COLO829 (cell line): ENCODE measurements at regions not wholly inside any gene's neighbourhood (a gene's known extent, or its start where the extent isn't known, plus 50 kb on each side); places are given as distances from the start of the nearest gene placed in this dataset.

ENCODE experiments used
- DNase-seq: peaks from one replicate; pipeline ENCODE4 v3.0.0; 2012; ENCODE audit warnings: low spot score

GRCh38 chr2:155169317-155169716 lies 470.8 kb downstream of the KCNJ3 start:
- no peak for DNase-seq

DNA sequence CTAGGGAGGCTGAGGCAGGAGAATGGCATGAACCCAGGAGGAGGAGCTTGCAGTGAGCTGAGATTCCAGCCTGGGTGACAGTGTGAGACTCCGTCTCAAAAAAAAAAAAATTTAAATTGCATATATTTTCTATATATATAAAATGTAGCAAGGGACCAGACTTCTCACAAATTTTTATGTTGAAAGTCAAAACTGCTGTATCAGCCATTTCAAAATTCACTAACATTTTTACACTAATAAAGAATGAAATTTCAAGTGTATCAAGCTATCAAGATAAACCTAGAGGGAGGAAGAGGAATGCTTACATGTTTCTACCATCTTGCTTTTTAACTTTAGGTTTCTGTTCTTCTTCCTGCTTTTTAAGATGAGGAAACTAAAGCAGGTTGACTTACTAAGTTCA lies 464.0 kb downstream of the KCNJ3 start:
- DNase-seq = no peak

- DNase-seq = no peak
These were observed 462.8 kb downstream of the KCNJ3 start for GRCh38 chr2:155161314-155161713.

DNA sequence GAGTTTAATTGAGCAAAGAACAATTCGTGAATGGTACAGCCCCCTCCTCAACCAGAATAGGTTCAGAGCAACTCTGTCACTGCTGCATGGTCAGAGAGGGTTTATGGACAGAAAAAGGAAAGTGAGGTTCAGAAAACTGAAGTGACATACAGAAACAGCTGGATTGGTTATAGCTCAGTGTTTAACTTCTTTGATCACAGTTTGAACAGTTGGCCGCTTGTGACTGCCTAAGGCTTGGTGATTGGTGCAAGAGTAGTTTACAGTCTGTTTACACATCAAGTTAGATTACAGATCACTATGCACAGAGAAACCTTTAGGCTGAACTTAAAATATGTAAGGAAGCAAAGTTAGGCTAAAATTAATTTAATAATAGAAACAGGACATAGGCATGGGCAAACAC lies 459.2 kb downstream of the KCNJ3 start:
- DNase-seq = no peak

GRCh38 chr2:155157065-155157464 lies 458.6 kb downstream of the KCNJ3 start:
- DNase-seq = no peak

DNA sequence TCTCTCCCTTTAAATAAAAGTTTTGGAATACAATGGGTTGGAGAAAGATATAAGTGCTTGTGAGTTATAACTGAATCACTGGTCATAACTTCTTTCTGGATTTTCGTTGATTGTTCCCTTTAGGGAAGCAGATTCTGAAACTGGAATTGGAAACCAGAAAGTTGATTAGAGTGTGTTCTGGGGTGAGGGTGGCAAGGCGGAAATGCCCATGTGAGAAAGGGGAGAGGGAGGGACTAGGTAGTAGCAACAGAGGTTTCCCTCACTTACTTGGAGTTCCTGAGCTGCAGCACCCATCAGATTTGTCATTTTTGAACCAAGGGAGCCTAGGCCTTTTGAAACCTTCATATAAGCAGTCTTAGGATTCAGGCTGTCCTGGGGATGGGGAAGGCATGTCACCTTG lies 453.4 kb downstream of the KCNJ3 start:
- DNase-seq = no peak

GRCh38 chr2:155151472-155151871 lies 453.0 kb downstream of the KCNJ3 start:
- DNase-seq = no peak

- DNase-seq = no peak
These were observed 447.3 kb downstream of the KCNJ3 start for GRCh38 chr2:155145758-155146229.

GRCh38 chr2:155141418-155141817 lies 442.9 kb downstream of the KCNJ3 start:
- no peak for DNase-seq

DNA sequence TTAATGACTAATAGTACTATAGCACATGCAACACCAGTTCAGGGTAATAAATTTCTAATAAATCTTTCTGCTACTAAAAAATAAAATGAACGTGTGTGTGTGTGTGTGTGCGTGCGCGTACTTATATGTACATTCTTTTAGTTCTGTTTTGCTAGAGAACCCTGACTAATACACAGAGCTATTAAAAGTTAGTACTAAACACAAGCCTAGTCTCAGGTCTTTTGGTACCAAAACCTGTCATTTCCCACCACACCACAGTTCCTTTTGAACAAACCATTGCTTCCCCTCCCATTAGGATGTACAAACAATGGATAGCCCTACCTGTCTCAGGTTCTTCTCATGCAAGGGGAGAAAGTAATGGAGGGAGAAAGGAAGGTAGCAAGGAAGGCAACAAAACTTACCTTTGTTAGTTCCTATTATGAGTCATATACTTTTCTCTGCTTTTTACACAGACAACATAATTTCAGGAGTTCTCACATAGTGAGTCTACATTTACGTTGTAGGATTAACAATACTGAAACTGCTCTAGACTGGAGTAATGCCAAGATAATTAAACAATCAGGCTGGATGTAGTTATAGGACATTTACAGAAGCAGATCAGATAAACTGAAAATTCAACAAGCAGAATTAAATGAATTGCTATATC lies 427.2 kb downstream of the KCNJ3 start:
- DNase-seq = no peak

- DNase-seq = no peak
These were observed 417.4 kb downstream of the KCNJ3 start for GRCh38 chr2:155115846-155116245.

DNA sequence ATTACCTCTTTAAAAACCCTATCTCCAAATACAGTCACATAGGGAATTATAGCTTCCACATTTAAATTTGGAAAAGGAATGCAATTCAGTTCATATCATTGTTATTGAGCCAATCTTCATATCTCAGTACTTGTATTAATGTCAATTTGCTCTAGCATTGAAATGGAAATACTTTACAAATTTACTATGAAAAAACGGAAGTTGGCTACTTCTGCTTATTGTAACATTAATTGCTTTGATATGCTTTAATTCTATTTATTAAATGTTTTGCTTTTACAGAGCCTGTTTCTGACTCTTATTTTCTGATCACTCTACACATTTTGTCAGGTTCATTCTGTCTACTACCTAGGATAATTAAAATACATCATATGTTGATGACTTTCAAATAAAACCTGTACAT lies 412.6 kb downstream of the KCNJ3 start:
- no peak for DNase-seq

GRCh38 chr2:155109527-155109926 lies 411.0 kb downstream of the KCNJ3 start:
- no peak for DNase-seq

DNA sequence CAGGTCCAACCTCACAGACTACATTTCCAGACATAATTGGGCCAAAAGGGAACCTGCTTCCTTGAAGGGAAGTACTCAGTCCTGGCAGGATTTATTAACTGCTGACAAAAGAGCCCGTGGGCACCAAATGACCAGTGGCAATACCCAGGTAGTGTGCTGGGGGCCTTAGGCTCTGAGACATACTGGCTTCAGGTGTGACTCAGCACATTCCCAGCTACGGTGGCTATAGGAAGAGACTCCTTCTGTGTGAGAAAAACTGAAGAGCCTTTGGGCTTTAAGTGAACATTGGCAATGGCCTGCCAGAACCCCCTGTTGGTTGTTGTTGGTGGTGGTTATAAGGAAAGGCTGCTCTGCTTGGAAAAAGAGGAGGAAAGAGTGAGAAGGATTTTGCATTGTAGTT lies 401.8 kb downstream of the KCNJ3 start:
- DNase-seq = no peak

GRCh38 chr2:155099784-155100183 lies 401.3 kb downstream of the KCNJ3 start:
- no peak for DNase-seq

GRCh38 chr2:155095613-155096012 lies 397.1 kb downstream of the KCNJ3 start:
- no peak for DNase-seq

- DNase-seq = no peak
These were observed 381.9 kb downstream of the KCNJ3 start for GRCh38 chr2:155080373-155080772.

DNA sequence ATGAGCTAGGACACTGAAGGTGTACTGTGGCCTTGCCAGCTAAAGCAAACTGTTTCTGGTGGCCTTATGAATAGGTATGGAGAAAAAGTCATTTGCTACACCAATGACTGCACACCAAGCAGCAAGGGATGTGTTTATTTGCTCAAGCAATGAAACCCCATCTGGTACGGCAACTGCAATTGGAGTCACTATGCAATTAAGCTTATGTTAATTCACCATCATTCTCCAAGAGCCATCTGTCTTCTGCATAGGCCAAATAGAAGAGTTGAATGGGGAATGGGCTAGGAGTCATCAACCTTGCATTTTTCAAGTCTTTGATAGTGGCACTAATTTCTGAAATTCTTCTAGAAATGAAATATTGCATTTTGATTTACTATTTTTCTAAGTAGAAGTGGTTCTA lies 372.0 kb downstream of the KCNJ3 start:
- DNase-seq = no peak

DNA sequence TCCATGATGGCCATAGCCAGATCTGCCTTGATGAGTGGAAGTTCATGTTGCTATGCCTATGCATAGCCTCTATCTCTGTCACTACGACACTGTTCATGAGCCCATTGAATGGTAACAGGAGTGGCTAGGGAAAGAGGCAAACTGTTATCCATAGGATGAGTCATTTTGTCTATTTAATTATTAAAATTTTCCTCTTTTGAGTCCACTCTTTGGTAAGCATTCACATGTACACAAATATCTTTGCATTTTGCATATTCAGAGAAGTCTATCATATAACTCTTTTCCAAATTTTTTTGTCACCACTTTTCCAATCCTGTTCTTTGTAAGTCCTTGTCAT lies 364.4 kb downstream of the KCNJ3 start:
- DNase-seq = no peak

DNA sequence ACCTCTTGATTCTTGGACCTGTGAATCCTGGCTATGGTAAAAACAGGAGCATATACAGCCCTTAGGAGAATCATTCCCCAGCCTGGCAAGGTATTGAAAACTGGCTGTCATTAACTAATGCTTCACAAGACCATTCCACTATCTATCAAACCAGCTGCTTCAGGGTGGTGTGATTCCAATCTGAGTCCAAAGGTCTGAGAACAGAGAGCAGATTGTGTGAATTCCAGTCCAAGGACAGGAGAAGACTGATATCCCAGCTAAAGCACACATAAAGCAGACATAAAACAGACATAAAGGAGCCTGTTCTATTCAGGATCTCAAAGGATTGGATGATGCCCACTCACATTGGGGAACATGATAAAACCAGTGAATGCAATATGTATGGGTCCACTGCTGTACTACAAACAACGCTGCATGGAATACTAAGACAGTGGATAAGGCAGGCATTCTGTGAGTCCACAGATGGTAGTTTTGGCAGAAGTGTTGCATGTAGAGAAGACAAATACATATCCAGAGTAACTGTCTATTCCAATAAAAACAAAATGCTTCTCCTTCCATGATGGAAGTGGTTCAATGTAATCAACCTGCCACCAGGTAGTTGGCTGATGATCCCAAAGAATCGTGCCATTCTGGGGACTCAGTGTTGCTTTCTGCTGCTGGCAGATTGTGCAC lies 363.9 kb downstream of the KCNJ3 start:
- DNase-seq = no peak

GRCh38 chr2:155060896-155061295 lies 362.4 kb downstream of the KCNJ3 start:
- no peak for DNase-seq

- no peak for DNase-seq
These were observed 356.2 kb downstream of the KCNJ3 start for GRCh38 chr2:155054712-155055111.

- no peak for DNase-seq
These were observed 344.6 kb downstream of the KCNJ3 start for GRCh38 chr2:155043097-155043496.

GRCh38 chr2:155035308-155035707 lies 336.8 kb downstream of the KCNJ3 start:
- no peak for DNase-seq
